RWPE2 (cell line): ENCODE measurements at regions not wholly inside any gene's neighbourhood (a gene's known extent, or its start where the extent isn't known, plus 50 kb on each side); places are given as distances from the start of the nearest gene placed in this dataset.

Experiments
- ATAC-seq: fragments of 200-7000 bp; cut with Tn5 transposase; 3 replicates; pipeline ENCODE4 v1.9.1; 2021; ENCODE audit warnings: low read depth
- DNase-seq: peaks from one replicate; pipeline ENCODE4 v3.0.0-alpha.2; 2020; ENCODE audit warnings: low spot score
- H3K27ac ChIP-seq: fragments of 450-650 bp; 2 replicates; pipeline ENCODE4 v1.5.1; 2017; ENCODE audit warnings: mild to moderate bottlenecking; ENCODE audit not compliant: poor library complexity, severe bottlenecking
- H3K27me3 ChIP-seq: fragments of 250-450 bp; sonication (Bioruptor Pico); 2 replicates; pipeline ENCODE4 v1.5.1; 2021; ENCODE audit warnings: mild to moderate bottlenecking, moderate library complexity; ENCODE audit not compliant: insufficient read depth, poor library complexity, severe bottlenecking
- H3K36me3 ChIP-seq: fragments of 250-450 bp; sonication (Bioruptor Pico); 2 replicates; pipeline ENCODE4 v1.5.1; 2020; ENCODE audit warnings: low read depth, mild to moderate bottlenecking, moderate library complexity
- H3K4me1 ChIP-seq: fragments of 250-450 bp; sonication (Bioruptor Pico); 2 replicates; pipeline ENCODE4 v1.5.1; 2021; ENCODE audit warnings: mild to moderate bottlenecking, moderate library complexity; ENCODE audit not compliant: insufficient read depth, poor library complexity, severe bottlenecking
- H3K4me3 ChIP-seq: fragments of 250-450 bp; sonication (Bioruptor Pico); 2 replicates; pipeline ENCODE4 v1.5.1; 2021; ENCODE audit warnings: mild to moderate bottlenecking, moderate library complexity; ENCODE audit not compliant: severe bottlenecking
- H3K9me3 ChIP-seq: fragments of 250-450 bp; sonication (Bioruptor Pico); 2 replicates; pipeline ENCODE4 v1.5.1; 2021; ENCODE audit warnings: mild to moderate bottlenecking, moderate library complexity; ENCODE audit not compliant: severe bottlenecking
- TF ChIP-seq, protein P1 (sequence below): fragments of 450-650 bp; IDR thresholded peaks from one replicate; pipeline ENCODE4 v1.5.1; 2017; ENCODE audit warnings: mild to moderate bottlenecking, moderate library complexity; ENCODE audit not compliant: poor library complexity, severe bottlenecking

DNA sequence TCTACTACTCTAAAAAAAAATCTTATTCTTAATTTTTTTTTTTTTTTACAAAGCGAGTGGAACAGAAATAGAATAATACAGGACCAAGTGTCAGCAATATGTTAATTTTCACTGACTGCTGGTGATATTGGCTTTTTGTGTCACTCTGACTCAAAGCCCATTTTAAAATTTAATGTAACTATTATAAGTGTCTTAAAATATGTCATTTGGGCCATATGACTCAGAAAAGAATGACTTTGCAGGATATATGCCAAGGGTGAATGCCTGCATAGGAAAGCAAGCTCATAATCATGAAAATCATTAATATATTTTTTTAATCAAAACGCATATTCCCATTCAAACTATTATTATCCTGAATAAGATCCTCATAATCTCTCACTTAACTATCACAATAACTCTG lies 149.2 kb downstream of the GNAT3 start:
- no peaks in the 10 kb centered on the region for H3K27me3 ChIP-seq
- no peak overlapping the region for H3K27ac ChIP-seq
- H3K9me3 ChIP-seq = no peaks in the 10 kb centered on the region
- ATAC-seq (no peak), DNase-seq (no peak)
- no peaks in the 10 kb centered on the region for H3K36me3 ChIP-seq
- TF ChIP-seq, protein P1, sequence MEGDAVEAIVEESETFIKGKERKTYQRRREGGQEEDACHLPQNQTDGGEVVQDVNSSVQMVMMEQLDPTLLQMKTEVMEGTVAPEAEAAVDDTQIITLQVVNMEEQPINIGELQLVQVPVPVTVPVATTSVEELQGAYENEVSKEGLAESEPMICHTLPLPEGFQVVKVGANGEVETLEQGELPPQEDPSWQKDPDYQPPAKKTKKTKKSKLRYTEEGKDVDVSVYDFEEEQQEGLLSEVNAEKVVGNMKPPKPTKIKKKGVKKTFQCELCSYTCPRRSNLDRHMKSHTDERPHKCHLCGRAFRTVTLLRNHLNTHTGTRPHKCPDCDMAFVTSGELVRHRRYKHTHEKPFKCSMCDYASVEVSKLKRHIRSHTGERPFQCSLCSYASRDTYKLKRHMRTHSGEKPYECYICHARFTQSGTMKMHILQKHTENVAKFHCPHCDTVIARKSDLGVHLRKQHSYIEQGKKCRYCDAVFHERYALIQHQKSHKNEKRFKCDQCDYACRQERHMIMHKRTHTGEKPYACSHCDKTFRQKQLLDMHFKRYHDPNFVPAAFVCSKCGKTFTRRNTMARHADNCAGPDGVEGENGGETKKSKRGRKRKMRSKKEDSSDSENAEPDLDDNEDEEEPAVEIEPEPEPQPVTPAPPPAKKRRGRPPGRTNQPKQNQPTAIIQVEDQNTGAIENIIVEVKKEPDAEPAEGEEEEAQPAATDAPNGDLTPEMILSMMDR = no peak
- no peaks in the 10 kb centered on the region for H3K4me1 ChIP-seq
- H3K4me3 ChIP-seq = no peak overlapping the region

- DNase-seq = no peak
- Histone ChIP-seq H3K4me1 (no peaks in the 10 kb centered on the region), H3K27ac (no peak overlapping the region), H3K27me3 (no peaks in the 10 kb centered on the region), H3K4me3 (no peak overlapping the region), H3K36me3 (no peaks in the 10 kb centered on the region), H3K9me3 (no peaks in the 10 kb centered on the region)
- TF ChIP-seq, protein P1 = no peak
- ATAC-seq = no peak
Observed at GRCh38 chr7:80362010-80362618, 149.8 kb downstream of the GNAT3 start.

DNA sequence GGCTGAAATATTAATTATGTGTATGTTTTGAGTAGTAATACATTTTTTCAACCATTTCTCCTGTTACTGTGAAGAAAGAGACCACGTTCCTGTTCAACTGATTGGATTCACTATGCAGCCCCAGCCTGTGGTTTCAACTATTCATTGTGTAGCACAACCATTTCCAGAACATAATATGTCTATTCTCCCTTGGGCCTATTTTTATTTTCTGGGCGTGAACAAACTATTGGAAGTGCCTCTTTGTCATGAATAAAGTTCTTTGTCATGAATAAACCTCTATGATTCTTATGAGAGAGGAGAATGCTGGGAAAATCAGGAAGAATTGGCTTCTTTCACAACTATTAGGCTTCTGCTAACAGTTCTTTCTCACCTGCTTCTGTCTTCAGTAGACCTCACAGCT lies 152.4 kb downstream of the GNAT3 start:
- no peak overlapping the region for H3K4me3 ChIP-seq
- no peaks in the 10 kb centered on the region for H3K9me3 ChIP-seq
- H3K27me3 ChIP-seq = no peaks in the 10 kb centered on the region
- no peak overlapping the region for H3K27ac ChIP-seq
- TF ChIP-seq, protein P1 = no peak
- H3K4me1 ChIP-seq = no peaks in the 10 kb centered on the region
- H3K36me3 ChIP-seq = no peaks in the 10 kb centered on the region
- no peak for ATAC-seq
- no peak for DNase-seq

GRCh38 chr7:80359029-80359428 lies 152.8 kb downstream of the GNAT3 start:
- Histone ChIP-seq H3K4me1 (no peaks in the 10 kb centered on the region), H3K4me3 (no peak overlapping the region), H3K27ac (no peak overlapping the region), H3K9me3 (no peaks in the 10 kb centered on the region), H3K27me3 (no peaks in the 10 kb centered on the region), H3K36me3 (no peaks in the 10 kb centered on the region)
- TF ChIP-seq, protein P1 = no peak
- DNase-seq = no peak
- no peak for ATAC-seq

DNA sequence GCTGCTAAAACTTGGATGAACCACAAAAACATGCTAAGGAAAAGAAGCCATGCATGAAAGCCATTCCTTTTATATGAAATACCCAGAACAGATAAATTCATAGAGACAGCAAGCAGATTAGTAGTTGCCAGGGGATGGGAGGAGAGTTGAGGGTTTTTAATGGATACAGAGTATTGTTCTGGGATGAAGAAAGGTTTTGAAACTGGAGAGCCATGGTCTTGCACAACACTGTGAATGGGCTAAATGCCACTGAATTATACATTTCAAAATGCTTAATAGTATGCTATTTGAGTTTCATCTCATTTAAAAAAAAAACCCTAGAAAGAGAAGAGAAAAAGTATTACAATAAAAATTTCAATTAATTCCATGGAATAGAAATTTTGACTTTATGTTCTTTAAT lies 154.3 kb downstream of the GNAT3 start:
- Histone ChIP-seq H3K36me3 (no peaks in the 10 kb centered on the region), H3K27ac (no peak overlapping the region), H3K9me3 (no peaks in the 10 kb centered on the region), H3K27me3 (no peaks in the 10 kb centered on the region), H3K4me3 (no peak overlapping the region), H3K4me1 (no peaks in the 10 kb centered on the region)
- DNase-seq (no peak), ATAC-seq (no peak)
- TF ChIP-seq, protein P1 = no peak
